Left renal cortex interstitium (tissue), 4 donors: ENCODE measurements at regions not wholly inside any gene's neighbourhood (a gene's known extent, or its start where the extent isn't known, plus 50 kb on each side); places are given as distances from the start of the nearest gene placed in this dataset.

Source experiments
- DNase-seq, 4 donors: peaks; one replicate each; pipeline ENCODE4 v3.0.0-alpha.2; 2013; ENCODE audit warnings: low read depth in 4 of 4, low spot score in 2 of 4, missing footprints in 1 of 4

GRCh38 chr4:4606321-4606720 lies 64.5 kb upstream of the STX18 start:
- DNase-seq = no peak

GRCh38 chr4:4605849-4606248 lies 64.0 kb upstream of the STX18 start:
- no peak for DNase-seq

GRCh38 chr4:4603592-4603991 lies 61.7 kb upstream of the STX18 start:
- DNase-seq = no peak

- DNase-seq = no peak
Measured at GRCh38 chr4:4603067-4603466, 61.2 kb upstream of the STX18 start.

- DNase-seq = no peak
Measured at GRCh38 chr4:4602468-4602867, 60.6 kb upstream of the STX18 start.

- DNase-seq = no peak
Measured at GRCh38 chr4:4601803-4602369, 60.0 kb upstream of the STX18 start.

GRCh38 chr4:4599481-4600275 lies 57.8 kb upstream of the STX18 start:
- no peak for DNase-seq

- DNase-seq = no peak
Measured at GRCh38 chr4:4598851-4599411, 57.1 kb upstream of the STX18 start.

GRCh38 chr4:4596720-4597119 lies 54.9 kb upstream of the STX18 start:
- no peak for DNase-seq

- DNase-seq = no peak
Measured at GRCh38 chr4:4595252-4595651, 53.4 kb upstream of the STX18 start.

GRCh38 chr4:4594285-4594920 lies 52.6 kb upstream of the STX18 start:
- no peak for DNase-seq

- no peak for DNase-seq
Measured at GRCh38 chr4:4593596-4594284, 51.9 kb upstream of the STX18 start.

- no peak for DNase-seq
Measured at GRCh38 chr4:4592414-4592813, 50.6 kb upstream of the STX18 start.
